Breast epithelium (tissue), 3 donors: ENCODE measurements at regions not wholly inside any gene's neighbourhood (a gene's known extent, or its start where the extent isn't known, plus 50 kb on each side); places are given as distances from the start of the nearest gene placed in this dataset.

Experiments
- CTCF ChIP-seq, 3 donors: fragments of 450-650 bp; IDR thresholded peaks; one replicate each; pipeline ENCODE4 v1.5.1; 2016 to 2017; ENCODE audit warnings: antibody characterized with exemption in 3 of 3, mild to moderate bottlenecking in 3 of 3, moderate library complexity in 3 of 3
- POLR2A ChIP-seq: fragments of 450-650 bp; IDR thresholded peaks from one replicate; pipeline ENCODE4 v1.6.1; 2016; ENCODE audit warnings: antibody characterized with exemption, mild to moderate bottlenecking, moderate library complexity
- POLR2AphosphoS5 ChIP-seq, 3 donors: sonication (generic); formaldehyde crosslinking; IDR thresholded peaks; one replicate each; pipeline ENCODE4 v1.6.1; 2017; ENCODE audit warnings: antibody characterized with exemption in 3 of 3

GRCh38 chr9:7567687-7568086, 231.9 kb downstream of the DMAC1 start:
- TF ChIP-seq CTCF (IDR thresholded peaks at IDR 0.05) (no peak), POLR2A (no peak), POLR2AphosphoS5 (IDR thresholded peaks at IDR 0.05) (no peak)
